Stomach (tissue), 4 donors: ENCODE measurements at regions not wholly inside any gene's neighbourhood (a gene's known extent, or its start where the extent isn't known, plus 50 kb on each side); places are given as distances from the start of the nearest gene placed in this dataset.

Experiments used
- CTCF ChIP-seq, 7 experiments: fragments of 450-650 bp in 4 of 7; fragments of 200-600 bp in 3 of 7; sonication (generic) in 3 of 7; IDR thresholded peaks; one replicate each; pipeline ENCODE4 v1.5.1; 2016 to 2019; ENCODE audit warnings: antibody characterized with exemption in 7 of 7, control low read depth in 2 of 7, mild to moderate bottlenecking in 1 of 7
- POLR2A ChIP-seq, 4 donors: fragments of 450-650 bp; IDR thresholded peaks; one replicate each; pipeline ENCODE4 v1.6.1; 2016; ENCODE audit warnings: antibody characterized with exemption in 4 of 4, control low read depth in 2 of 4, mild to moderate bottlenecking in 1 of 4, moderate library complexity in 1 of 4
- POLR2AphosphoS5 ChIP-seq, 3 donors: sonication (generic); formaldehyde crosslinking; IDR thresholded peaks; one replicate each; pipeline ENCODE4 v1.6.1; 2016; ENCODE audit warnings: antibody characterized with exemption in 3 of 3

GRCh38 chr13:91133941-91134802 is 213.3 kb upstream of the MIR17HG start:
- TF ChIP-seq CTCF (IDR thresholded peaks at IDR 0.05), result peak in 4 of 7 experiments; percentile 42 to 66 (median 56)
- TF ChIP-seq POLR2AphosphoS5 (IDR thresholded peaks at IDR 0.05), result no peak
- no peak for TF ChIP-seq POLR2A (IDR thresholded peaks at IDR 0.05)
